RKO (cell line): ENCODE measurements at regions not wholly inside any gene's neighbourhood (a gene's known extent, or its start where the extent isn't known, plus 50 kb on each side); places are given as distances from the start of the nearest gene placed in this dataset.

Source experiments
- DNase-seq: peaks from one replicate; pipeline ENCODE4 v3.0.0-alpha.2; 2016; ENCODE audit warnings: low spot score

GRCh38 chr10:129404091-129404490, 63.0 kb upstream of the MGMT start:
- DNase-seq = no peak

DNA sequence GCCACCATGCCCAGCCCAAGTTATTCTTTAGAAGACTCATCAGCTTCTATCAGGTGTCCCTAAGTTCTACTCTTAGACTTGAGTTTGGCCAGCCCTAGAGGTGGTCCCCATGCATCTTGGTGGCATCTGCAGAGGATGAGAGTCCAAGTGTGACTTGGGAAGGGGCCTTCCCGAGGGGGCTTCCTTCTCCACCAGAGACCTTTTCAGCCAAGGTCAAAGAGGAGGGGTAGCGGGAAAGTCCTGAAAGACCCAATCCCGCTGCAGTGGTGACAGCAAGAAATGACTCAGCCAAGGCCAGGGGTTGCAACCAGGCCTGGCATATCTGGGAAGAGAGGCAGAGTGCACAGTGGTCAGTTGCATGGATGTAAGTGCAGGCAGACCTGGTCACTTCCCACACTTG, 61.7 kb upstream of the MGMT start:
- DNase-seq = no peak

- DNase-seq = no peak
These were observed 56.2 kb upstream of the MGMT start for GRCh38 chr10:129410688-129411392.

- no peak for DNase-seq
These were observed 55.7 kb upstream of the MGMT start for GRCh38 chr10:129411393-129411705.

DNA sequence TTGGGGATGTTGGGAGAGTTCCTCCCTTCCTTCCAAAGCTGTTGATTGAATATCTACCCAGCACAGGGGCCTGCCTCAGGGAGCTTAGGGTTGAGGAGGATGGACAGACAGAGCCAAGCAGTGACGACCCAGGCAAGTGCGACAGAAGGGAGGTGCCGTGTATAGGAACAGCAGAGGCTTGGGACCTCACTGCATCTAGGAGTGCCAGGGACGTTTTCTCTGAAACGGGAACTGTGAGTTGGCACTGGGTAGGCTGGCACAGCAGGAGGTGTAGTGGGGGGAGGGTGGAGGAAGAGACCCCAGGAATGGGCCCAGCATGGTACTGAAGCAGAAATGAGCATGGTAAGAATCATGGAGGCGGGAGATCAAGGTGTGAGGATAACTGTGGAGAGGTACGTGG, 55.3 kb upstream of the MGMT start:
- DNase-seq = no peak

DNA sequence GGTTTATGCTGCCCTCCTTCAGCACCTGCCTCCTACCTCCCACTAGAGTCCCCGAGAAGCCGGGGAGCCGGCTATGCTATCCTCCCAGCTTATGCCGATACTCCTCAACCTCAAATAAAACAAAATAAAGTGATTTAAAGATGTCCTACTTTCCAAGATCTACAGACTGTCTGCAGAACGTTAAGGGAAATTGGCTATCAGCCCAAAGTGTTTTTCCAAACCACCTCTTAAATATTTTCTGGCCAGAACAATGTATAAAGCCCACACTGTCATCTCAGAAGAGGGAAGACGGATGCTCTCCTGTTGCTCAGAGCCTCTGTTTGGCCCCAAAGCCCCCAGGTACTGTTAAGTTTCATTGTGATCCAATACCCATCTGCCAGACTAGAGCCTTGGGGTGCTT, 54.0 kb upstream of the MGMT start:
- DNase-seq = no peak

GRCh38 chr10:129415215-129416140, 51.6 kb upstream of the MGMT start:
- no peak for DNase-seq

GRCh38 chr10:129416155-129416554, 50.9 kb upstream of the MGMT start:
- no peak for DNase-seq

DNA sequence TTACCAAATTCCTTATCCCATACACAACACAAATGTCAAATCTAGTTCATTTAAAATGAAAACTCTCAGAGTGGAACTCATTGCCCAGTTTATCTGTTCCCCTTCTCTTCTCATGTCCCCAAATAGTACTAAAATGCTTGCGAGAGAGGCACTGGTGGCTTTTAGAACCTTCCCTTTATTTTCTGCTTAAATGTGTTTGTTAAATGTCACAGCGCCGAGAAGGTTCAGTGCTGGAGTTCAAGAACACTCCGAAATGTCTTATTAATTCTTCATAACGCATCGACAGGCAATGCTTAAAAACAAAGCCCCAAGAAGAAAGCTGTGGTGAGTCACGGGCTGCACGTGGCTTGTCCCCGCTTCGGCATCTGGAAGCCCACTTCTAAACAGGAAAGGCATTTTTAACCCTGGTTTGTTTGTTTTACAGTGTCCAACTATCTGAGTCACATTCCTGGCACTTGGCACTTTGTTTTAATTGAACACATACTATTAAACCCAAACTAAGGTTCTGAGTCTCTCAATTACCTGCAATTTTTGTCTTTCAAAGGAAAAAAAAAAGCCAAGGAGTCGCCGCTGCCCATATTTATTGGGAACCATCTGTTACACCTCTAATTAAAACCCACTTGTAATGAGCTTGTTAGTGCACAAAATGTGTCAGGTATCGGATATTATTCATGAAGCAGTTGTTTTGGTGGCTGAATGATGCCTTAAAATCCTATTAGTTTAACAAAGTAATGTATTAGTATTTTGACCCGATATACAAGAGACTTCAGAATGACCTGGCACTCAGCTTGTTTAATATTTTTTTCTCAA, 49.9 kb upstream of the MGMT start:
- no peak for DNase-seq
